ENCODE measurements at regions not wholly inside any gene's neighbourhood (a gene's known extent, or its start where the extent isn't known, plus 50 kb on each side); places are given as distances from the start of the nearest gene placed in this dataset.
"Not testable (repeated sequence)": the region's sequence is repeated elsewhere in the genome, so short reads cannot be mapped to it uniquely, and the experiment has no call there.

DNA sequence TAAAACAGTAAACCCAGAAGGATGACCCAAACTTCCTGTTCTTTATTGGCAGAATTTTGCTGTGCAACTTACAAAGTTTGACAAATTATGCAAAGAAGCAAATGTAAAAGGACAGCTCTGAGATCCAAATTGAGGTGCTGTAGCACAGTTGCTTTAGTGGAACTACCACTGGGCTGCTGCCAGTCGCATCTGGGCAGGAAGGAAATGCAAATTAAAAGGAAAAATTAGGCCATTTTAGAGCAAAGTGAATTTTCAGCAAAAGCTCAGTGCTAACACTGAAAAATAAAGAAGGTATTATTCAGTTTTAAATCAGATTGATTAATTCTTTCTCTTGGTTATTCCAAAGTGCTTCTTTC is 104.5 kb downstream of the ZMAT3 start:
- no peak for DNase-seq (ENCODE audit: extremely low read depth, low read depth, low spot score)

DNA sequence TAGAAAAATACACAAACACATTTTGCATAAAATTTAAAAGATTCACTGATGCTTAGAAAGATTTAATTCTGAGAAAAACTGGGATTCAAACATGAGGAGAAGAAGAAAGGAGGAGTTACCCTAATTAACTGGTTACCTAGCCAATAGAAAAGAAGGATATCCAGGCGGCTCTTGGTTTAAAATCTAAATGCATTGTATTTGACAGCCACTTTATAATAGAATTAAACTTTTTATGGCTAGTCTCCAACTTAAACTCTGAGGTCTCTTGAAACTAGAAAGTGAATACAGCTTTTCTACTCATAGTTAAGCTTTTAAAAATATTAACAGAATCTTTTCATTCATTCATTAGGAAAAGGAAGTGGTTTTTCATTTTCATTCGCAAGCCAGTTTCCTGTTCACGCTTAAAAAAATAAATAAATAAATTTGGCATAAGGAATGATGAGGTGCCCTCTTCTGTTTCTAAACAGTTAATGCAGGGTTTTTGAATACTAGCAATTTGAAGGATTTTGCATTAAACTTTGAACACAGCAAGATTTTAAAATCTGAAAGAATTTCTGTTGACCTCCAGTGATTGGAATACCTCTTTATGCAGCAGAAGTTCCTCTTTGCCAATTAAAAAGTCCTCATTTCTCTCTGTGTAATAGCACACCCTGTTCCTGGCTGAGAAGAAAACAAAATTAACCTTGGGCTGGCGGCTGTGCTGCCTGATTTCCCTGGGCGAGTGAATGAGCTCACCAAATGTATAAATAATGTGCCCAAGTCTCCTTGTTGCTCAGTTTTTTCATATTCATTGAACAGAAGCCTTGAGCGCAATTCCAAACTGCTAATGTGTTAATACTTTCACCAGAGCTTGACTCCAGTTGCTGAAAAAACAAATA is 105.1 kb downstream of the ZMAT3 start:
- DNase-seq (ENCODE audit: extremely low read depth, low read depth, low spot score) = peak; percentile 31

DNA sequence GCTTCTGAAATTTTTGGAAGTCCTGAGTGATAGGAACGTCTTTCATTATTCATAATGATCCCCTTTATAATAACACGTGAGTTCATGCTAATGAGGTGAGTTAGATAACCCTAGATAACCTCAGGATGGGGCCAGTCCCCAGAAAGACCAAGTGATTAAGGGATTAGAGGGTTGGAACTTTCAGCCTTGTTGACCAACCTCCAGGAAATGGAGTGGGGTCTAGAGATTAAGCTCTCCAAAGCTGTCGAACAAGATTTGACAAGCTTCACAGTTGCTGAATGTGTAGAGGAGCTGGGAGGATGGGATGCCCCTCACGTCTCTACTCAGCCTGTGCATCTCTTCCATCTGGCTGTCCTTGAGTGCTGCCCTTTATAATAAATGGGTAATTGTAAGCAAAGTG is 107.1 kb downstream of the ZMAT3 start:
- no peak for DNase-seq (ENCODE audit: extremely low read depth, low read depth, low spot score)

DNA sequence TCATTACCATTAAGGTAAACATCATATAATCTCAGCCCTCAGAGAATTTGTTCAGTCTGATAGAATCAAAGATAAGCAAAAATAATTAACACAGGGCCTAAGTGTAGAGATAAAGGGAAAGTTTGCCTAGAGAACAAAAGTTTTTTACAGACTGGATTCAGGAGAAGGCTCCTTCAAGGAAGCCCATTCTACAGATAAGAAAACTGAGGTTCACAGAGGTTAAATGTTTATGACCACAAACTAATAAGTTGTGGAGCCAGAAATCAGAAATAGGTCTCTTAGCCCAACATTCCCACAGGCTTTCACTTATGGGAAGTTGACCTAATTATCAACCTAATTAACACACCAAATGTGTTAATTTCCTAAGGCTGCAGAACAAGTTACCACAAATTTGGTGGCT is 110.7 kb downstream of the ZMAT3 start:
- DNase-seq (ENCODE audit: extremely low read depth, low read depth, low spot score) = no peak

DNA sequence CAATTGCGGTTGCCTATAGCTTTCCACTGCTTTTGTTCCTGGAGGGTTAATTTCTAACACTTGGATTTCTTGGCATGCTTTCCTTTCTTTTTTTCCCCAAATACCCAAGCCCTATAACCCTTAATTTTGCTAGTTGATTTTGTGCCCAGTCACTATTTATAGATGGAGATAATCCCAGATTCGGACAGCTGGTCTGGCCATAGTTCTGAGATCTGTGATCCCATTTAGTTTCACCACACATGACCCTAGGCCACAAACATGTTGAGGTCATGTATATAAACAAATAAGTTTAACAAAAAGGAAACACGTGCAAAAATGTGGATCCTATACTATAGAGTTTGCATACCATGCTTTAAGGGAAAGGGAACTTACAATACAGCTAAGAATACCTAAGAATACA is 111.4 kb downstream of the ZMAT3 start:
- no peak for DNase-seq (ENCODE audit: extremely low read depth, low read depth, low spot score)

DNA sequence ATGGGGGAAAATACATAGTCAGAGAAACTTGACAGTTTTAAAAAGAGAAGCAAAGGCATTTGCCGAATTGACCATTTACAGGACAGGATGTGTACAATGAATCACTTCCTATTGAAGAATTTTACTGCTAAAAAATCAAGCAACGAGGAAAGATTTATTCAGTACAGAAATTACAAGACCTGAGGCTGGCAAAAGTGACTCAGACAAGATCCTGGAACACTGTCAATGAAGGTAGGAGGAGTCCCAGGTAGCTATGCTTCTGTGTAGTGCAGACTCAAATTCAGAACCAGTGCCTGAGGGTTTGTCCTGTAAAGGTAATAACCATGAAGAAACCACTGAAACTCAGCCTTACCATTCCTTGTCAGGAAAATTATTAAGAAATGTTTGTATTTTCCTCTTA is 120.9 kb downstream of the ZMAT3 start:
- DNase-seq (ENCODE audit: extremely low read depth, low read depth, low spot score) = peak; percentile 37

DNA sequence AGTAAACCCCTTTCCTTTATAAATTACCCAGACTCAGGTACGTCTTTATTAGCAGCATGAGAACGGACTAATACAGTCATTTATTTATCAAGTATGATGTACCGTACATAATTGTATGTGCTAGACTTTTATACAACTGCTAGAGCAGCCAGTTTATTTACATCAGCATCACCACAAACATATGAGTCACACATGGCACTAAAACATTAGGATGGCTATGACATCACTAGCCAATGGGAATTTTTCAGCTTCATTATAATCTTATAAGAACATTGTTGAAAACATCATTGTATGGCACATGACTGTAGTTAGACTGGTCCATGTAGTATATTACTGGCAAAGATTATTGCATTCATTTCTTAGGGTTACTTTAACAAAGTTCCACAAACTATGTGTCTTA is 121.7 kb downstream of the ZMAT3 start:
- DNase-seq (ENCODE audit: extremely low read depth, low read depth, low spot score) = no peak

DNA sequence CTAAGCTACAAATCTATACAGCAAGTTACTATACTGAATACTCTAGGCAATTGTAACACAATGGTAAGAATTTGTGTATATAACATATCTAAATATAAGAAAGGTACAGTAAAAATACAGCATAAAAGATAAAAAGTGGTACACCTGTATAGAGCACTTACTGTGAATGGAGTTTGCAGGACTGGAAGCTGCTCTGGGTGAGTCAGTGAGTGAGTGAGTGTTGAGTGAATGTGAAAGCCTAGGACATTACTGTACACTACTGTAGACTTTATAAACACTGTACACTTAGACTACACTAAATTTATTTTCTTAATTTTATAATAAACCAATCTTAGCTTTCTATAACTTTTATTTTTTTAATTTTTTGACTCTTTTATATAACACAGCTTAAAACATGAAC is 123.1 kb downstream of the ZMAT3 start:
- DNase-seq (ENCODE audit: extremely low read depth, low read depth, low spot score) = no peak

DNA sequence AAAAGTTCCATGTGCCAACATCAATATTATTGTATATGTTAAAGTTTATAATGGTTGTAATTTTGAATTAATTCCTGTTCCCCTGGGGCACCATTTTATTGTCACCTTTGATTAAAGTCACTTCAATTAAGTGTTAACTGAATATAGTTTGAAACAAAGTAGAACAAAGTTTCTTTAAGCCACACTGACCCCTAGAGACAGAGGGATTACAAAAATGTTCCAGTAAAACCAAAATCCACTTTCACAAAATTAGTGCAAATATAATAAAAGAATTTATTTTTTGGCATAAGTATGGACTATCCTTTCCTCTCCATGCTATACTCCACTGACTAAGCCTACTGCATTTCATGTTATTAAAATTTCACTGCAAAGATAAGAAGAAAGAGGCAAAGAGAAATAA is 123.9 kb downstream of the ZMAT3 start:
- DNase-seq (ENCODE audit: extremely low read depth, low read depth, low spot score) = no peak

DNA sequence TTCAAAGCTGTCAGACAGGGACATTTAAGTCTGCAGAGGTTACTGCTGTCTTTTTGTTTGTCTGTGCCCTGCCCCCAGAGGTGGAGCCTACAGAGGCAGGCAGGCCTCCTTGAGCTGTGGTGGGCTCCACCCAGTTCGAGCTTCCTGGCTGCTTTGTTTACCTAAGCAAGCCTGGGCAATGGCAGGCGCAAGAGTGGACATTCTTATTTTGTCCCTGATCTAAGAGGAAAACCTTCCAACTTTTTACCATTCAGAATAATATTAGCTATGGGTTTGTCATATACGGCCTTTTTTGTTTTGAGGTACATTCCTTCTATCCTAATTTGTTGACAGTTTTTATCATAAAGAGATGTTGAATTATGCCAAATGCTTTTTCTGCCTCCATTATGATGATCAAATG is 129.3 kb downstream of the ZMAT3 start:
- not testable (repeated sequence) for DNase-seq (ENCODE audit: extremely low read depth, low read depth, low spot score)

DNA sequence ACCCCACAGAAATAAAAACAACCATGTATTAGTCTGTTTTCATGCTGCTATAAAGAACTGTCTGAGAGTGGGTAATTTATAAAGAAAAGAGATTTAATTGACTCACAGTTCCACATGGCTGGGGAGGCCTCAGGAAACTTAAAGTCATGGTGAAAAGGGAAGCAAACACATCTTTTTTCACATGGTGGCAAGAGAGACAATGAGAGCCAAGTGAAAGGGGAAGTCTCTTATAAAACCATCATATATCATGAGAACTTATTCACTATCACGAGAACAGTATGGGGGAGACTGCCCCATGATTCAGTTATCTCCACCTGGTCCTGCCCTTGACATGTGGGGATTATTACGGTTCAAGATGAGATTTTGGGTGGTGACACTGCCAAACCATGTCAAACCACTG is 141.5 kb downstream of the ZMAT3 start:
- no peak for DNase-seq (ENCODE audit: extremely low read depth, low read depth, low spot score)

DNA sequence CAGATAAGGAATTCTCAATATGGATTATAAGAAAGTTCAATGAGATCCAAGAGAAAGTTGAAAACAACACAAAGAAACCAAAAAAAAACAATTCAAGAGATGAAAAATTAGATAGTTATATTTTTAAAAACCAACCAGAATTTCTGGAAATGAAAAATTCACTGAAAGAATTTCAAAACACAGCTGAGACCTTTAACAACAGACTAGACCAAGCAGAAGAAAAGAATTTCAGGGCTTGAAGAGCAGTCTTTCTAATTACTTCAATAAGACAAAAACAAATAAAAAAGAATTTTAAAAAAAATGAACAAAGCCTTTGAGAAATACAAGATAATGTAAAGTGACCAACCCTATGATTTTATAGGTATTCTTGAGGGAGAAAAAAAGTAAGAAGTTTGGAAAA is 155.4 kb downstream of the ZMAT3 start:
- DNase-seq (ENCODE audit: extremely low read depth, low read depth, low spot score) = no peak

DNA sequence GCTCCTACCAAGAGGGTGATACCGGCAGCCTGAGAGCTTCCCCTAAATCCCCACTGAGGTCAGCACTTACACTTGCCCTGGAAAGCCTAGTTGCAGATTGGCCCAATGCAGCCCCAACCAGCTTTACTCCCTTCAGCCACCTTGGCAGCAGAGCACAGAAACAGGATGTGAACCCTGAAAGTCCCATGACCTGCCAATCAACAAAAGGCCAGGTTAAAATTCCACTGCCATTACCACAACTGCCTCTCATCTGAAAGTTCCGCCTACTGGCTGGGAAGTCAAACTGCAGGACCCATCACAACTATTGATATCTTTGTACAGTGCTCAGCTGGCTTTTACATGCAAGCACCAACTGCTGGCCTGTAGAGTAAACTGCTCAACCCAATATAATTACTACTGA is 156.2 kb downstream of the ZMAT3 start:
- no peak for DNase-seq (ENCODE audit: extremely low read depth, low read depth, low spot score)

DNA sequence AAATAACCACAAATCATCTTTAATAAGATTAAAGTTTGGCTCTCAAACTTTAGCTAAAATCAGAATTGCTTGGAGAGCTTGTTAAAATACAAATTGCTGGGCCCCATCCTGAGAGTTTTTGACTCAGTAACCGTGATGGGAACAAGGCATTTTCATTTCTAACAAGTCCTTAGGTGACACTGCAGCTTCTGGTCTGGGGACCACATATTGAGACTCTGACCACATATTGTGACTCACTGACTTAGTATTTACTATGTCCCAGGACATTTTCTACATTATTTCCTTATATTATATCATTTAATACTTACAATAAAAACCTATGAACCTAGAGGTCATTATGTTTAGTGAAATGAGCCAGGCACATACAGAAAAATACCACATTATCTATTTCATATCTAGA is 164.5 kb downstream of the ZMAT3 start:
- DNase-seq (ENCODE audit: extremely low read depth, low read depth, low spot score) = no peak

DNA sequence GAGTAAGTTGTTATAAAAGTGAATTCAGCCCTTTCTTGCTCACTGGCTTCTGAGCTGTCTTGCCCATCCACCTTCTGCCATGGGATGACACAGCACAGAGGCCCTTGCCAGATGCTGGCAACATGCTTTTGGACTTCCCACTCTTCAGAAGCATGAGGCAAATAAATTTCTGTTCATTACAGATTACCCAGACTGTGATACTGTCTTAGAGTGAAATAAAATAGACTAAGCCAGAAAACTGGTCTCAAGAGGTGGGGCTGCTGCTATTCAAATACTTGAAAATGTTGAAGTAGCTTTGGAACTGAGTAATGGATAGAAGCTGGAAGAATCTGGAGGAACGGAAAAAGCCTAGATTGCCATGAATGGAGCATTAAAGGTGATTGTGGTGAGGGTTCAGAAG is 170.4 kb downstream of the ZMAT3 start:
- no peak for DNase-seq (ENCODE audit: extremely low read depth, low read depth, low spot score)

DNA sequence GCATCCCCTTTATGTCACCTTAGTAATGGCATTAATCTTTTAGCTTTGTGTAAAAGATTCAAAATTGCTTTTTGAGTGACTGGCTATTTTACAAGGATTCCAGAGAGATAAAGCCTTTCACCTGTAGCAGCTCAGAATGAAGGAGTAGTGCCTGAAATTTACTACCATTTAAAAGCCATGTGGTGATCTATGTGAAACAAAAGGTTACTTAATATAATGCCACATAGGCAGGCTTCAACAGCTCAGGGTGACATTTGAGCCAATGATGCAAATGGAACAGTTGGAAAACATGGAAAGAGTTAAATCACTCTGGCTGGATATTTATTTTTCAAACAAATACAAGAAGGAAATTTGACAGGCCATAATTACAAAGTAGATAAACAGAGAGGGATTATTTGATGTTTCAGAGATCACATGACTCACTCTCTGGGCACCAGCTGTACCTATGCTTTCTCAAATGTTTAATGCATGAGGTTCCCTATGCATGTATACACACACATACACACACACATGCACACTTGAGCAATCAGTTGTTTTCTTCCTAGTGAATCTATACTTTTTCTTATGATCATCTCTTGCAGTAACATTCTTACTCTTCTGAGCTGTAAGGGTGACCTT is 171.5 kb downstream of the ZMAT3 start:
- DNase-seq (ENCODE audit: extremely low read depth, low read depth, low spot score) = no peak

DNA sequence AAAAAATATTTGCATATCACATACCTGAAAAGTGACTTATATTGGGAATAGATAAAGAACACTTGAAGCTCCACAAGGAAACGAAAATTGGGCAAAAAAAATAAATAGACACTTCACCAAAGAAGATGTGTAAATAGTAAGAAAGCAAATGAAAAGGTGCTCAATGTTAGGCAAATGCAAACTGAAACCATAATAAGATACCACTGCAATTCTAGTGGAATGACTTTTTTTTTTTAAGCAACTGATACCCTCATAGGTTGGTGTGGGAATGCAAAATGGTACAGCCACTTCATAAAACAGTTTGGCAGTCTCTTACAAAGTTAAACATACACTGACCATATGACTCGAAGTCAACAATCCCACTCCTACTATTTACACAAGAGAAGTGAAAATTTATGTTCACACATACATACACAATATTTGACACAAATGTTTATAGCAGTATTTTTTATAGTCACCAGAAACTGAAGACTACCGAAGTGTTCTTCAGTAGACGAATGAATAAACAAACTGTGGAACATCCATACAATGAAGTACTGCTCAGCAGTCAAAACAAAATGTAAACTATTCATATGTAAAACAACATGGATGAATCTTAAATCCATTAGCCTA is 176.3 kb downstream of the ZMAT3 start:
- DNase-seq (ENCODE audit: extremely low read depth, low read depth, low spot score) = no peak
